Activated T-cell treated with anti-CD3 and anti-CD28 coated beads, Interleukin-2, amount 50 U/mL, for 4 hours (primary cell): ENCODE measurements at regions not wholly inside any gene's neighbourhood (a gene's known extent, or its start where the extent isn't known, plus 50 kb on each side); places are given as distances from the start of the nearest gene placed in this dataset.

ENCODE experiments used
- ATAC-seq, 2 donors: fragments of 200-7000 bp; cut with Tn5 transposase; one replicate each; pipeline ENCODE4 v1.10.0; 2021
- DNase-seq: peaks from one replicate; pipeline ENCODE4 v3.0.0-alpha.2; 2020
- H3K27me3 Mint-ChIP-seq: one replicate; pipeline ENCODE4 v1.8.0; 2021; ENCODE audit warnings: low read depth, mixed read lengths
- H3K36me3 Mint-ChIP-seq: one replicate; pipeline ENCODE4 v1.8.0; 2022; ENCODE audit warnings: mixed read lengths; ENCODE audit not compliant: insufficient read depth
- H3K4me1 Mint-ChIP-seq: one replicate; pipeline ENCODE4 v1.8.0; 2021; ENCODE audit warnings: low read depth, mixed read lengths
- H3K4me3 Mint-ChIP-seq: one replicate; pipeline ENCODE4 v1.8.0; 2021; ENCODE audit warnings: mild to moderate bottlenecking, moderate library complexity, mixed read lengths
- H3K9me3 Mint-ChIP-seq: one replicate; pipeline ENCODE4 v1.8.0; 2021; ENCODE audit warnings: mixed read lengths

DNA sequence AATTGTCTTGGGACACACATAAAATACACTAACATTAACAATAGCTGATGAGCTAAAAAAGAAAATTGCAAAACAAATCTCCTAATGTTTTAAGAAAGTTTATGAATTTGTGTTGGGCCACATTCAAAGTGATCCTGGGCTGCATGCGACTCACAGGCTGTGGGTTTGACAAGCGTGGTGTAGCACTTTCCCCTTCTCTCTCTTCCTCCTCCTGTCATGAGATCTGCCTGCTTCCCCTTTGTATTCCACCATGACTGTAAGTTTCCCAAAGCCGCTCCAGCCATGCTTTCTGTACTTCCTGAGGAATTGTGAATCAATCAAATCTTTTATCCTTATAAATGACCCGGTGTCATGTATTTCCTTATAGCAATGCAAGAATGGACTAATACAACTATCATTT, 178.0 kb downstream of the TLR4 start:
- Mint-ChIP-seq H3K9me3 (no peaks in the 10 kb centered on the region), H3K36me3 (no peaks in the 10 kb centered on the region), H3K4me1 (no peaks in the 10 kb centered on the region), H3K27me3 (peaks cover 3% of the 10 kb centered on the region), H3K4me3 (no peak overlapping the region)
- DNase-seq (no peak), ATAC-seq (no peak)

DNA sequence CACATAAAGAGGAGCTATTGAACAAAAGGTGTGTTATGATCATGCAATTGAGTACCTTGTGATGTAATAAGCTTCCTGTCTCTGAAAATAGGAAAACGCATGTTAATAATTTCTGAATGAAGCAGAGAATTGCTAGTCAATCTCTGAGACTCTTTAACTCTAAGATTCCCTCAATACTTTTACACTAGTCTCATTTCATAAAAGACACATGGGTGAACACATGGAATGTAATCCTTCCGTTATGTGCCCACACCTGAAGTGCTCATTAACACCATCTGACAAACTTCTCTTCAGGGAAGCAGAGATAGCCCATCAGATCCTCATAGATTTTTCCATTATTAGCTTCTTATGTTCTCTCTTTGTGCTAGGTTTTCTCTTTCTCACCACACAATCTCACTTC, 182.4 kb downstream of the TLR4 start:
- DNase-seq: no peak
- no peaks in the 10 kb centered on the region for H3K9me3 Mint-ChIP-seq
- H3K27me3 Mint-ChIP-seq: peaks cover 3% of the 10 kb centered on the region

DNA sequence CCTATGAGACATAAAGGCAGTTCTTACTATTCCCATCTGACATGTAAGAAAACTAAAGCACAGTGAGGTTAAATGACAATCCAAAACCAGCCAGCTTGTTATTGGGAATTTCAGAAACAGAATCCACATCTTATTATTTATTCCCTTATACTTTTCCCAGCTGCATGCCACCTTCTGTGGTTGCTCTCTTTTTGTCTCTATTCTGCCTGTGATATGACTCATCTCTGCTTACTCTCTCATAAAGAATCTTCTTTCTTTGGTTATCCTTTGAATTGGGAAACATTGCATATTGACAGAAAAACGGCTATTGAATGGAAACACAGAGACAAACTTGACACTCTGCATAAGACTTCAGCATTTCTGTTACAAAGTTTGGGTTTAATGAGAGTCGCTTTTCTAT, 183.2 kb downstream of the TLR4 start:
- Mint-ChIP-seq H3K4me1 (no peaks in the 10 kb centered on the region), H3K9me3 (no peaks in the 10 kb centered on the region), H3K27me3 (peaks cover 3% of the 10 kb centered on the region), H3K36me3 (no peaks in the 10 kb centered on the region), H3K4me3 (no peak overlapping the region)
- no peak for ATAC-seq
- DNase-seq: no peak

More for the DNA sequence above, 182.4 kb downstream of the TLR4 start:
- H3K4me3 Mint-ChIP-seq: no peak overlapping the region
- ATAC-seq: no peak
- H3K4me1 Mint-ChIP-seq: no peaks in the 10 kb centered on the region
- H3K36me3 Mint-ChIP-seq: no peaks in the 10 kb centered on the region

DNA sequence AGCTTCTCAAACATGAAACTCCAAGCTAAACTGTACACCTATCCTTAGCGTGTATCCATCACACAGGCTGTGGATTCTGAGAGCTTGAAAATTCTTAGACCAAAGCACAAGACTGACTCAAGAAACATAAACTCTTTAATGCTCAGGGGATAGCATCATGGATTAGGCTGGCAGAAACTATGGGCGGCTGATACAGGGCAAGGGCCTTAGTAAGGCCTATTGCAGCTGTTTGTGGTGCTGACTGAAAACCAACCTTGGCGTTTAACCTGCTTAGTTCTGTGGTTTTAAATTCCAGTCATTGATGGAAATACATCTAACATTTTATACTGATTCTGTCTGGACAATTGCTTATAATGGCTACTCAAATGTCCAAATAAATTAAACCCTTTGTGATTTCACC, 183.7 kb downstream of the TLR4 start:
- ATAC-seq (no peak), DNase-seq (no peak)
- no peaks in the 10 kb centered on the region for H3K9me3 Mint-ChIP-seq
- H3K36me3 Mint-ChIP-seq: no peaks in the 10 kb centered on the region
- no peak overlapping the region for H3K4me3 Mint-ChIP-seq
- H3K27me3 Mint-ChIP-seq: peaks cover 3% of the 10 kb centered on the region
- H3K4me1 Mint-ChIP-seq: no peaks in the 10 kb centered on the region

DNA sequence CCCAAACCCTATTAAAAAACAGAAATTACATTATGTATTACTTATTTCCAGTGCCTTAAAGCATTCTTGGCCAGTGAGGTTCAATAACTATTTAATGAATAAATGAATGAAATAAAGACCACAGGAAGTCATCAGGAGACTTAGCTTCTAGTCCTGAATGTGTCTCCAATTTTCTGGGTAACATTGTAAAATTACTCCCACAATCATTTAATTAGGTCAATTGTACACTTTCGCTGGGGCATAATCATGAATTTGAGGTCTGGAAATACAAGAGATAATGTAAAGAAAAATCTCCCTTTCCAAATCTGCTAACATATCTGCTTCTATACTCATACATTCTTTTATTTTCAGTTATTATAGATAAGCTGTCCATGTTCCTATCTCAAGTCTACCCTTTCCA, 199.2 kb downstream of the TLR4 start:
- Mint-ChIP-seq H3K4me3 (no peak overlapping the region), H3K4me1 (no peaks in the 10 kb centered on the region), H3K27me3 (peaks cover 1% of the 10 kb centered on the region), H3K9me3 (peaks cover 4% of the 10 kb centered on the region), H3K36me3 (no peaks in the 10 kb centered on the region)
- no peak for ATAC-seq
- DNase-seq: no peak

DNA sequence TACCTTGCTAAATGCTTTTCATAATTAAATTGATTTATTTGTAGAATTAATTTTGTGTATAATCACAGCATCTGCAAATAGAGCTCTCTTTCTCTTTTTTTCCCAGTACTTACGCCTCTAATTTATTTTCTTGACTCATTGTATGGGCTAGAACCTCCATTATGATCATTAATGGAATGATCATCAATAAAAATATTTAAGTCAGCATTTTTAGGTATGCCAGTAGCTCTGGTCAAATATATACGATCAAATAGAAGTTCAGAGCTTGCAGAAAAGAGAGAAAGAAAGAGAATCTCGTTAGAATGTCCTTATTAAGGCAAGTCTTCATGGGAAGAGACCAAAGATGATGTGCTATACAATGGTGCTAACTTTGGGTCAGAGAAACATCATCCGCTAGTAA, 202.6 kb downstream of the TLR4 start:
- Mint-ChIP-seq H3K4me3 (no peak overlapping the region), H3K4me1 (no peaks in the 10 kb centered on the region), H3K36me3 (peaks cover 2% of the 10 kb centered on the region), H3K9me3 (peaks cover 29% of the 10 kb centered on the region), H3K27me3 (peaks cover 4% of the 10 kb centered on the region)
- DNase-seq (no peak), ATAC-seq (no peak)

DNA sequence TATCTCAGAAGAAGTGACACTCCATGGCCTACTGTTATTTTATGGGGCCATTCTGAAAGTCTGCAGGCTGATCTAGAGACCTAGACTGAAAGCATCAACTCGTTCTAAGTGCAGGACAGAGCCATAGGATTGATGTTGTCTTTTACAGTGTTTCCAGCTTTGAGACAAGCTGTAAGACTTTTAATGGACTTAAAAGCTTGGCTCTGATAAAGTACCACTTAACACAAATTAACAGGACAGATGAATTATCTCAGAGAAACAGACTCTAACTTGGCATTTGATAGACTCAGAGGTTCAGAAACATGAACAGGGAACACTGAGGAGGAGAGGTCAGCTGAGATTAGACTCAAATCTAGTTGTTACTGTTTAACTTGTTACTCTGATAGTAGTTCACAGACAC, 203.2 kb downstream of the TLR4 start:
- ATAC-seq: no peak
- no peaks in the 10 kb centered on the region for H3K4me1 Mint-ChIP-seq
- peaks cover 4% of the 10 kb centered on the region for H3K27me3 Mint-ChIP-seq
- H3K36me3 Mint-ChIP-seq: peaks cover 2% of the 10 kb centered on the region
- H3K4me3 Mint-ChIP-seq: no peak overlapping the region
- peaks cover 31% of the 10 kb centered on the region for H3K9me3 Mint-ChIP-seq
- no peak for DNase-seq

DNA sequence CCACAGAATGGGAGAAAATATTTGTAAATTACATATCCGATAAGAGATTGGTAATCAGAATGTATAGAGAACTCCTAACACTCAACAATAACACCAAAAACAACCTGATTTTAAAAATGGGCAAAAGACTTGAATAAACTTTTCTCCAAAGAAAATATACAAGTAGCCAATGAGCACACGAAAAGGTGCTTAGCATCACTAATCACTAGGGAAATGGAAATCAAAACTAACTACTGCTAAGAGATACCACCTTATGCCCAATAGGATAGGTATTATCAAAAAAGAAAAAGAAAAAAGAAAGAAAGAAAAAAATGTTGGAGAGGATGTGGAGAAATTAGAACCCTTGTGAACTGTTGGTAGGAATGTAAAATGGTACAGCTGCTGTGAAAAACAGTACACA, 212.1 kb downstream of the TLR4 start:
- no peaks in the 10 kb centered on the region for H3K36me3 Mint-ChIP-seq
- peaks cover 9% of the 10 kb centered on the region for H3K9me3 Mint-ChIP-seq
- no peak overlapping the region for H3K4me3 Mint-ChIP-seq
- no peak for ATAC-seq
- H3K27me3 Mint-ChIP-seq: no peaks in the 10 kb centered on the region
- H3K4me1 Mint-ChIP-seq: no peaks in the 10 kb centered on the region
- DNase-seq: no peak

DNA sequence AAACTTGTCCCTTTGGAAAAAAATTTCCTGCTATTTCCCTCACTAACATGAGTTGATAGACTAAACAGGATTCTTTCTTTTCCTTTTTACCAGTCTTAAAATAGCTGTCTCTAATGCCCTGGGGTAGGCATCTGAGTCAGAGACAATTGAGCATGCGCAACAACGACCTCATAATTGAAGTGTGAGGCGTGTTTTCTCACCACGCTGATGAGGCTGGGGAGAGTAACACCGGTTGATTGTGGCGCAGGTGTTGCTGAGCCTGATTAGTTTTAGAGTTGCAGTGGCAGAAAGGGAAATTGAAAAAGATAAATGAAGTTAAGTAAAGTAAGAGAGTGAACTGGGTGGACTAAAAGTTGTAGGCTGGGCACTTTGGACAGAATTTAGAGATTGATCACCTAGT, 213.7 kb downstream of the TLR4 start:
- DNase-seq: no peak

DNA sequence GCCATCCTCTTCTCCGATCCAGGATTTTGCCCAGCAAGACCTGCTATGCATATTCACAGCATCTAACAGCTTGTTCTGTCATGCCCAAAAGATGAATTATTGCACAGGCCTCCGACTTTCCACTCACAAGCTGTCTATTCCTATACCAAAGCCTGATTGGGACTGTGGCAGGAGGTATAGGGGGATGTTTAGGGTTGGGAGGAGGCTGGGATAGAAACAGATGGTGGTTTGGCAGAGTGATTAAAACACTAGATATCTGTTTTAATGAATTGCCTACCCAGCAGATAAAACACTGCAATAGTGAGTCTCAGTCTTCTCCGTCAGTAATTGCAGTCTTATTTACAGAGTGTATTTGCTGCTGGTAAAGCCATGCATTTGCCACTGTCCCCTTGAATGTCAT, 215.3 kb downstream of the TLR4 start:
- no peaks in the 10 kb centered on the region for H3K4me1 Mint-ChIP-seq
- no peaks in the 10 kb centered on the region for H3K27me3 Mint-ChIP-seq
- no peak overlapping the region for H3K4me3 Mint-ChIP-seq
- no peaks in the 10 kb centered on the region for H3K36me3 Mint-ChIP-seq
- DNase-seq: no peak
- H3K9me3 Mint-ChIP-seq: no peaks in the 10 kb centered on the region
- ATAC-seq: no peak

More for the DNA sequence above, 213.7 kb downstream of the TLR4 start:
- ATAC-seq: no peak
- no peaks in the 10 kb centered on the region for H3K36me3 Mint-ChIP-seq
- no peak overlapping the region for H3K4me3 Mint-ChIP-seq
- no peaks in the 10 kb centered on the region for H3K4me1 Mint-ChIP-seq
- H3K9me3 Mint-ChIP-seq: no peaks in the 10 kb centered on the region
- no peaks in the 10 kb centered on the region for H3K27me3 Mint-ChIP-seq

DNA sequence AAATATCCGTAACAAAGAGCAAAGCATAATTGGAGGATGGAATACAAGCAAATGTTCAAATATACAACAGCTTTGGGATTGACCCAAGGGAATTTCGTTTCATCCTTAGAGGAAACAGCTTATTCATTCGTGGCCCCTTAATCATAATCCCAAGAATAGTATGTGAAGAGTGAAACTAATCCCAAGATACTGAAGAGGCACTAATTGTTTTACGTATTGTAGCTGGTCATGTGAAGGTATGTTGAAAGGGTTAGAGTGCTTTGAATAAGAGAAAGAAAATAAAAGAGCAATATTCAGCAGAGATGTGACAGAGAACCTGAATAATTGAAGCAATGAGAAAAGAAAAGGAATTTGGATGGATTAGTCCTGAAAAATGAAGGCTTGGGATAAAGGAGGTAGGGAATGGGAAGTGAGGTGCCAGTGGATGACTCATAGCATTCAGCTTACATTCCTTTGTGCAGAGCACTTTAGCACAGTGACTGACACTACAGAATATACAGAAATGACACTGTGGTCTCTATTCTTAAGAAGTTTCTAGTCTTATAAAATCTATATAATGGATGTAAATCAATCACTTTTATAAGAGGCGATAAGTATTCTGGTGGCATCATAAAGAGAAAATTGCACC, 221.9 kb downstream of the TLR4 start:
- peaks cover 8% of the 10 kb centered on the region for H3K27me3 Mint-ChIP-seq
- ATAC-seq (no peak), DNase-seq (no peak)
- H3K36me3 Mint-ChIP-seq: no peaks in the 10 kb centered on the region
- no peaks in the 10 kb centered on the region for H3K9me3 Mint-ChIP-seq
- H3K4me3 Mint-ChIP-seq: no peak overlapping the region
- no peaks in the 10 kb centered on the region for H3K4me1 Mint-ChIP-seq

DNA sequence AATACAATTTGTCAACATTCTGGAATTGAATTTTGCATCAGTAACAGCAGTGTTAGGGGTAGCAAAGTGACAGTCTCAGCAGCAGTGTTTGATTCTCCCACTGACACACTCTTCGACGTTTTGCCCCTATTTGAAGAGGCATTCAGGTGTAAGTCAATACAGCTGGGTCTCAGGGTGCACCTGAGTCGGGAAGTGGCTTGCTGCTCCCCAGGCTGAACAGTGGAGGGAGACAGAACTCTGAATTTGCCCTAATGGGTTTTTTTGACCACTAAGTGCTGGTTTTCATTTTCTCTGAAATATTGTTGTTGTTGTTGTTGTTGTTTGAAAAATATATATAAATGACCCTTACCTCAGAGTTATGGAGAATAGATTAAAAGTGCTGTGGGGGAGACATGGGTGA, 223.2 kb downstream of the TLR4 start:
- no peak for DNase-seq
- H3K27me3 Mint-ChIP-seq: peaks cover 9% of the 10 kb centered on the region

DNA sequence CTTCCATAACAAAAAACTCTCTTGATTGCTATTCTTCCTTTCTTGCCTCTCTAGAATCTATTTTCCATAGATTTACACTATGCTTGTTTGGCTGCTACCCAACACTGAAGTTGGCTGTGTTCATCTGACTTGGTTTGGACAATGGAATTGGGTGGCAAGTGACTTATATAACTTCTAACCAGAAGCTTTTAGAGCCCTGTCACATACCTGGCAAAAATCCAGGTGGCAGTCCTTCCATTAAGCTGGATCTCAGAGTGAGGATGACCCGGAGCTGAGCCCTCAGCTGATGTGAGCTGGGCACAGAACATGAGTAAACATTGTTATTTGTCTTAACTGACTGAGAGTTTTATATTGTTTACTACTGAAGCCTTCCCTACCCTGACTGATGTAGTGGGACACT, 225.7 kb downstream of the TLR4 start:
- ATAC-seq (no peak), DNase-seq (no peak)
- Mint-ChIP-seq H3K36me3 (no peaks in the 10 kb centered on the region), H3K9me3 (no peaks in the 10 kb centered on the region), H3K27me3 (peaks cover 9% of the 10 kb centered on the region), H3K4me1 (no peaks in the 10 kb centered on the region), H3K4me3 (no peak overlapping the region)

More for the DNA sequence above, 223.2 kb downstream of the TLR4 start:
- H3K36me3 Mint-ChIP-seq: no peaks in the 10 kb centered on the region
- no peaks in the 10 kb centered on the region for H3K4me1 Mint-ChIP-seq
- no peak overlapping the region for H3K4me3 Mint-ChIP-seq
- H3K9me3 Mint-ChIP-seq: no peaks in the 10 kb centered on the region
- ATAC-seq: no peak

DNA sequence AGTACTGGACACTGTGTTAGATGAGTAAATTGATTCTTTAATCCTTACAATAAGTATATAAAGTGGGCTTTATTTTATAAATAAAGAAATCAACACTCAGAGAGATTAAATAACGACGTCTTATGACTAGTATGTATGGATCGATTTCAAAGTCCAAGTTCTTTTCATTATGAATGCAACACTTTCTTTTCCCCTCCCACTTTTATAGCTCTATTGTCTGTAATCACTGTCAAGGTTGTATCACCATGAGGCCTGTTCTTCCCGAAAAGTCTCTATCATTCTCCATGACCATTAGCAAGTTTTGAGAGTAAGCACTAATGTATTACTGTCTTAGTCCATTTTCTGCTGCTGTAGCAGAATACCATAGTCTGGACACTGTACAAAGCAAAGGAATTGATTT, 228.4 kb downstream of the TLR4 start:
- Mint-ChIP-seq H3K4me3 (no peak overlapping the region), H3K9me3 (no peaks in the 10 kb centered on the region), H3K4me1 (no peaks in the 10 kb centered on the region), H3K36me3 (no peaks in the 10 kb centered on the region), H3K27me3 (peaks cover 2% of the 10 kb centered on the region)
- ATAC-seq (no peak), DNase-seq (no peak)

DNA sequence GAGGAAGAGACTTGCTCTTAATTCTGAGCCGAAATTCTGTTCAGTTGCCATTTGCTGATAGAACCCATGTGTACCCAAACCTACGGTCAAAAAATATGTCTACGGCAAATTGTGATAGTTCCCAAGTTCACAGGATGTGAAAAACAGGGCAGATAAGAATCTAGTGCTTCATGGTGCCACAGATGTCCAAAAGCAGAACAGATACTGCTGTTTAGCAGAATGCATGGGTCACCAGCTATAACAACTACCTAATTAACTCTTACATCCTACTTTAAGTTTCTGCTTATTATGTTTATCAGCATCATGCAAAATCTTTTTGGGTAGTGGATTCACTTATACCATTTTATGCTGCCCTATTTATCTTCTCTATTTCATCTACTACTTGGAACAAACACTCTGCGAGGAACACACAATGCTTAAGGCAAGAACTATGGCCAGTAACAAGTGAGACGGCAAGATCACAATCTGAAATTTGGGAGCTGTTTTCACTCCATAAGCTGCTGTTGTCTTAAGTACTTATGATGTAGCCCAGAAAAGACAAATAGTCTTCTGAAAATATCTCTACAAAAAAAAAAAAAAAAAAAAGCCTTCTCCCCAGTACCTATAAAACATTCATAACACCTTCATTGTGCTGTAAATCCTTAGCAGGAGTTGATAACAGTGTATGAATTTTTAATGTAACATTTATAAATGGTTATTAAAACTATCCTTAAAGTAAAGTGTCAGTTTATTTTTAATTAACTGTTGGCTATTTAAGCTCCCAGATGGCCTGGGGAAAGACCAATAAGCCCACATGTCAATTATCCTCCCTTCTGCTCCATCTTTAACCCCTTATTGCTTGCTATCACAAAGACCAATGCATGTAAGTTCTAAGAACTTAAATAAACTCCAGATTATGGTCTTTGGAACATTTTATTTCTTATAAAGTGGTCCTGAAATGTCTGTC, 232.3 kb downstream of the TLR4 start:
- no peak overlapping the region for H3K4me3 Mint-ChIP-seq

More for the DNA sequence above, 232.3 kb downstream of the TLR4 start:
- H3K4me1 Mint-ChIP-seq: no peaks in the 10 kb centered on the region
- H3K27me3 Mint-ChIP-seq: peaks cover 2% of the 10 kb centered on the region
- no peaks in the 10 kb centered on the region for H3K9me3 Mint-ChIP-seq
- no peak for ATAC-seq
- H3K36me3 Mint-ChIP-seq: no peaks in the 10 kb centered on the region
- no peak for DNase-seq
